ENCODE measurements at regions not wholly inside any gene's neighbourhood (a gene's known extent, or its start where the extent isn't known, plus 50 kb on each side); places are given as distances from the start of the nearest gene placed in this dataset.

DNA sequence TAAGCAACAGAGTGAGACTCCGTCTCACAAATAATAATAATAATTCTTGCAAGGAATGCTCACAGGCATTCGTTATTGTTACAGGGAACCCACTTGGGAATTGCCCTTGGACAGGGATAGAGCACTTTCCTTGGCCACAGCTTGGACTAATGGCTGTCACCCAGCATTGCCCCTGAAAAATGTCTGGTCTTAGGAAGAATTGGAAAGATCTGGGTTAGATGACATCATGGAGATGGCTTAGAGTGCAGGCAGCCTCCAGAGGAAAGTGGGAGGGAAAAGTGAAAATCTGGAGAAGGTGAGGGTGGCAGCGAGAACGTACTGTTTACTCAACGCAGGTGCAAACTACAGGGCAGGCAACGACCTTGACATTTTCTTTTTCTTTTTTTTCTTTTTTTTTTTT, 59.3 kb upstream of the MRTFB start:
- TF ChIP-seq, protein P1, sequence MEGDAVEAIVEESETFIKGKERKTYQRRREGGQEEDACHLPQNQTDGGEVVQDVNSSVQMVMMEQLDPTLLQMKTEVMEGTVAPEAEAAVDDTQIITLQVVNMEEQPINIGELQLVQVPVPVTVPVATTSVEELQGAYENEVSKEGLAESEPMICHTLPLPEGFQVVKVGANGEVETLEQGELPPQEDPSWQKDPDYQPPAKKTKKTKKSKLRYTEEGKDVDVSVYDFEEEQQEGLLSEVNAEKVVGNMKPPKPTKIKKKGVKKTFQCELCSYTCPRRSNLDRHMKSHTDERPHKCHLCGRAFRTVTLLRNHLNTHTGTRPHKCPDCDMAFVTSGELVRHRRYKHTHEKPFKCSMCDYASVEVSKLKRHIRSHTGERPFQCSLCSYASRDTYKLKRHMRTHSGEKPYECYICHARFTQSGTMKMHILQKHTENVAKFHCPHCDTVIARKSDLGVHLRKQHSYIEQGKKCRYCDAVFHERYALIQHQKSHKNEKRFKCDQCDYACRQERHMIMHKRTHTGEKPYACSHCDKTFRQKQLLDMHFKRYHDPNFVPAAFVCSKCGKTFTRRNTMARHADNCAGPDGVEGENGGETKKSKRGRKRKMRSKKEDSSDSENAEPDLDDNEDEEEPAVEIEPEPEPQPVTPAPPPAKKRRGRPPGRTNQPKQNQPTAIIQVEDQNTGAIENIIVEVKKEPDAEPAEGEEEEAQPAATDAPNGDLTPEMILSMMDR (conservative IDR thresholded peaks at IDR 0.05; ENCODE audit: low read depth, low read length): no peak
- TF ChIP-seq EZH2 (IDR thresholded peaks at IDR 0.05; ENCODE audit: low read length, unreplicated experiment): no peak

All from PC-3 (cell line).